ENCODE measurements at regions not wholly inside any gene's neighbourhood (a gene's known extent, or its start where the extent isn't known, plus 50 kb on each side); places are given as distances from the start of the nearest gene placed in this dataset.

GRCh38 chr10:94085766-94086437 is 92.2 kb downstream of the PLCE1 start:
- Histone ChIP-seq H3K36me3 (ENCODE audit: low read depth) (no peaks in the 10 kb centered on the region), H3K4me3 (no peak overlapping the region), H3K4me1 (ENCODE audit: low read depth) (peaks cover 6% of the 10 kb centered on the region), H3K9me3 (no peaks in the 10 kb centered on the region)
- intact Hi-C loops (cut with DNase I, micrococcal nuclease), result no loop called here
- ATAC-seq, result no peak
- TF ChIP-seq CTCF (IDR thresholded peaks at IDR 0.05), result no peak
- DNase-seq, result no peak

GRCh38 chr10:94088926-94089381 is 95.2 kb downstream of the PLCE1 start:
- H3K4me1 ChIP-seq (ENCODE audit: low read depth), result peaks cover 2% of the 10 kb centered on the region
- H3K9me3 ChIP-seq, result no peaks in the 10 kb centered on the region
- TF ChIP-seq CTCF (IDR thresholded peaks at IDR 0.05), result no peak
- intact Hi-C loops (cut with DNase I, micrococcal nuclease), result no loop called here
- DNase-seq (no peak), ATAC-seq (no peak)
- no peak overlapping the region for H3K4me3 ChIP-seq
- H3K36me3 ChIP-seq (ENCODE audit: low read depth), result no peaks in the 10 kb centered on the region

- ATAC-seq (no peak), DNase-seq (no peak)
- TF ChIP-seq CTCF (IDR thresholded peaks at IDR 0.05), result no peak
- Histone ChIP-seq H3K4me1 (ENCODE audit: low read depth) (no peaks in the 10 kb centered on the region), H3K9me3 (no peaks in the 10 kb centered on the region), H3K36me3 (ENCODE audit: low read depth) (no peaks in the 10 kb centered on the region), H3K4me3 (no peak overlapping the region)
- intact Hi-C loops (cut with DNase I, micrococcal nuclease), result no loop called here
Measured at GRCh38 chr10:94091649-94092048, 97.9 kb downstream of the PLCE1 start.

GRCh38 chr10:94092848-94093247 is 99.1 kb downstream of the PLCE1 start:
- Histone ChIP-seq H3K9me3 (no peaks in the 10 kb centered on the region), H3K4me1 (ENCODE audit: low read depth) (no peaks in the 10 kb centered on the region), H3K36me3 (ENCODE audit: low read depth) (no peaks in the 10 kb centered on the region), H3K4me3 (no peak overlapping the region)
- TF ChIP-seq CTCF (IDR thresholded peaks at IDR 0.05), result no peak
- ATAC-seq, result no peak
- DNase-seq, result no peak
- intact Hi-C loops (cut with DNase I, micrococcal nuclease), result no loop called here

GRCh38 chr10:94093286-94093905 is 99.7 kb downstream of the PLCE1 start:
- H3K9me3 ChIP-seq, result no peaks in the 10 kb centered on the region
- no peak for DNase-seq
- no peak for TF ChIP-seq CTCF (IDR thresholded peaks at IDR 0.05)
- no peak overlapping the region for H3K4me3 ChIP-seq
- intact Hi-C loops (cut with DNase I, micrococcal nuclease), result no loop called here
- H3K4me1 ChIP-seq (ENCODE audit: low read depth), result no peaks in the 10 kb centered on the region
- H3K36me3 ChIP-seq (ENCODE audit: low read depth), result no peaks in the 10 kb centered on the region
- no peak for ATAC-seq

Measured in mucosa of descending colon (tissue), 3 donors.